HCT116 (cell line): ENCODE measurements at regions not wholly inside any gene's neighbourhood (a gene's known extent, or its start where the extent isn't known, plus 50 kb on each side); places are given as distances from the start of the nearest gene placed in this dataset.

Experiments used
- ATAC-seq: fragments of 200-7000 bp; cut with Tn5 transposase; 2 replicates; pipeline ENCODE4 v1.9.1; 2020; ENCODE audit warnings: mild to moderate bottlenecking, moderate library complexity
- BruUV-seq: library from RNA; stranded (reverse); fragments of 400-500 nt; replicated peaks from 2 replicates; lab custom pipeline; 2021; lab: Mats Ljungman, UMichigan
- CTCF ChIA-PET: fragments of 300-600 bp; sonication (Branson Sonifier 250); formaldehyde crosslinking; loops from one replicate; lab custom pipeline; 2021; ENCODE audit warnings: antibody characterized with exemption; lab: Charles Lee
- POLR2A ChIA-PET: fragments of 300-600, 350-600 bp; sonication (Branson Sonifier 250); formaldehyde crosslinking; loops from one replicate; lab custom pipeline; 2021; ENCODE audit warnings: antibody characterized with exemption; lab: Charles Lee
- RAD21 ChIA-PET, 2 experiments: fragments of 300-600 bp; sonication (Branson Sonifier 250); formaldehyde crosslinking; loops; one replicate each; lab custom pipeline; 2023; ENCODE audit warnings: low total read pairs in 2 of 2; ENCODE audit not compliant: uncharacterized antibody in 2 of 2, unreplicated experiment in 2 of 2, low non-redundant PET in 1 of 2; lab: Charles Lee
- DNase-seq: peaks from one replicate; pipeline ENCODE4 v3.0.0-alpha.2; 2010; ENCODE audit warnings: low read depth, low spot score
- H2AFZ ChIP-seq: fragments of 200-600 bp; shearing (Covaris generic), sonication (generic); 2 replicates; pipeline ENCODE4 v1.6.1; 2017; ENCODE audit warnings: low read depth, mixed run types, mixed read lengths, antibody characterized with exemption, low read length; ENCODE audit not compliant: poor library complexity, severe bottlenecking
- H3K27ac ChIP-seq: 2 replicates; pipeline ENCODE4 v1.5.1; 2012; ENCODE audit warnings: low read depth, low read length
- H3K27me3 ChIP-seq: fragments of 200-600 bp; sonication (generic); 2 replicates; pipeline ENCODE4 v1.6.1; 2016; ENCODE audit warnings: mixed run types, low read length, mixed read lengths; ENCODE audit not compliant: insufficient read depth
- H3K36me3 ChIP-seq, 2 experiments: fragments of 200-500 bp in 1 of 2; fragments of 200-600 bp in 1 of 2; sonication (Bioruptor generic) in 1 of 2; sonication (generic) in 1 of 2; 2 replicates each; pipeline versions ENCODE4 v1.5.1 to v1.6.1; 2014 to 2016; ENCODE audit warnings: low read length in 2 of 2, inconsistent platforms in 1 of 2, mixed read lengths in 1 of 2, mixed run types in 1 of 2; ENCODE audit not compliant: insufficient read depth in 2 of 2, control insufficient read depth in 1 of 2
- H3K4me1 ChIP-seq, 2 experiments: fragments of 200-600 bp in 1 of 2; sonication (generic) in 1 of 2; 2 replicates each; pipeline versions ENCODE4 v1.5.1 to v1.6.1; 2012 to 2017; ENCODE audit warnings: low read length in 2 of 2, inconsistent platforms in 1 of 2, mild to moderate bottlenecking in 1 of 2, mixed read lengths in 1 of 2, mixed run types in 1 of 2, moderate library complexity in 1 of 2; ENCODE audit not compliant: insufficient read depth in 2 of 2, control insufficient read depth in 1 of 2
- H3K4me2 ChIP-seq: fragments of 200-600 bp; sonication (generic); 2 replicates; pipeline ENCODE4 v1.6.1; 2017; ENCODE audit warnings: mixed run types, low read length, mixed read lengths
- H3K4me3 ChIP-seq, 2 experiments: fragments of 200-600 bp in 1 of 2; sonication (generic) in 1 of 2; replicated peaks in 1 of 2; 2 replicates each; pipeline ENCODE4 v1.5.1; 2011 to 2016; ENCODE audit warnings: low read length in 2 of 2, control low read depth in 1 of 2, low read depth in 1 of 2, mild to moderate bottlenecking in 1 of 2, mixed read lengths in 1 of 2, mixed run types in 1 of 2
- H3K79me2 ChIP-seq: fragments of 200-600 bp; sonication (generic); 2 replicates; pipeline ENCODE4 v1.6.1; 2017; ENCODE audit warnings: mild to moderate bottlenecking, mixed run types, low read length, moderate library complexity, mixed read lengths; ENCODE audit not compliant: insufficient read depth
- H3K9ac ChIP-seq: fragments of 200-600 bp; sonication (generic); 2 replicates; pipeline ENCODE4 v1.6.1; 2016; ENCODE audit warnings: low read length, mixed read lengths
- H3K9me2 ChIP-seq: fragments of 200-600 bp; sonication (generic), shearing (Covaris generic); 2 replicates; pipeline ENCODE4 v1.6.1; 2017; ENCODE audit warnings: mixed run types, mild to moderate bottlenecking, moderate library complexity; ENCODE audit not compliant: insufficient read depth
- H3K9me3 ChIP-seq, 2 experiments: fragments of 200-500 bp in 1 of 2; fragments of 200-600 bp in 1 of 2; sonication (Bioruptor generic) in 1 of 2; sonication (generic) in 1 of 2; 2 replicates each; pipeline ENCODE4 v1.6.1; 2014 to 2017; ENCODE audit warnings: low read length in 2 of 2, mixed read lengths in 2 of 2, inconsistent platforms in 1 of 2, low read depth in 1 of 2, mild to moderate bottlenecking in 1 of 2, mixed run types in 1 of 2, moderate library complexity in 1 of 2; ENCODE audit not compliant: control insufficient read depth in 1 of 2, insufficient read depth in 1 of 2
- H4K20me1 ChIP-seq: fragments of 200-600 bp; sonication (generic), shearing (Covaris generic); 2 replicates; pipeline ENCODE4 v1.6.1; 2017; ENCODE audit warnings: mixed run types, mild to moderate bottlenecking, moderate library complexity; ENCODE audit not compliant: insufficient read depth
- EZH2 ChIP-seq: fragments of 200-600 bp; sonication (generic); IDR thresholded peaks from 2 replicates; pipeline ENCODE4 v1.6.1; 2017; ENCODE audit warnings: antibody characterized with exemption, mixed run types
- EZH2phosphoT487 ChIP-seq: fragments of 200-600 bp; IDR thresholded peaks from 2 replicates; pipeline ENCODE4 v1.6.1; 2018; ENCODE audit warnings: antibody characterized with exemption, borderline replicate concordance
- FOSL1 ChIP-seq: IDR thresholded peaks from 2 replicates; pipeline ENCODE4 v1.6.1; 2012; ENCODE audit warnings: low read depth
- POLR2A ChIP-seq: IDR thresholded peaks from 2 replicates; pipeline ENCODE4 v1.7.0; 2011; ENCODE audit warnings: borderline replicate concordance; ENCODE audit not compliant: insufficient read depth, insufficient read length; ENCODE audit errors: extremely low read depth
- POLR2AphosphoS5 ChIP-seq: IDR thresholded peaks from 2 replicates; pipeline ENCODE4 v1.6.1; 2011; ENCODE audit warnings: mild to moderate bottlenecking, low read depth, low read length, moderate library complexity
- YY1 ChIP-seq: IDR thresholded peaks from 2 replicates; pipeline ENCODE4 v1.6.1; 2011; ENCODE audit warnings: low read length, low read depth, moderate library complexity, mild to moderate bottlenecking; ENCODE audit not compliant: insufficient replicate concordance; ENCODE audit errors: extremely low read depth
- ZNF274 ChIP-seq: fragments of 200-500 bp; sonication (Bioruptor generic); IDR thresholded peaks from 2 replicates; pipeline ENCODE4 v1.6.1; 2014; ENCODE audit warnings: mild to moderate bottlenecking, low read depth, low read length, inconsistent platforms
- intact Hi-C: fragments of 100-400 bp; cut with micrococcal nuclease; formaldehyde crosslinking; loops from 2 replicates; pipeline ENCODE4 v1.10.0; 2022
- TF ChIP-seq, protein P1 (sequence below): IDR thresholded peaks from 2 replicates; pipeline ENCODE4 v1.6.1; 2012; ENCODE audit warnings: low read depth

DNA sequence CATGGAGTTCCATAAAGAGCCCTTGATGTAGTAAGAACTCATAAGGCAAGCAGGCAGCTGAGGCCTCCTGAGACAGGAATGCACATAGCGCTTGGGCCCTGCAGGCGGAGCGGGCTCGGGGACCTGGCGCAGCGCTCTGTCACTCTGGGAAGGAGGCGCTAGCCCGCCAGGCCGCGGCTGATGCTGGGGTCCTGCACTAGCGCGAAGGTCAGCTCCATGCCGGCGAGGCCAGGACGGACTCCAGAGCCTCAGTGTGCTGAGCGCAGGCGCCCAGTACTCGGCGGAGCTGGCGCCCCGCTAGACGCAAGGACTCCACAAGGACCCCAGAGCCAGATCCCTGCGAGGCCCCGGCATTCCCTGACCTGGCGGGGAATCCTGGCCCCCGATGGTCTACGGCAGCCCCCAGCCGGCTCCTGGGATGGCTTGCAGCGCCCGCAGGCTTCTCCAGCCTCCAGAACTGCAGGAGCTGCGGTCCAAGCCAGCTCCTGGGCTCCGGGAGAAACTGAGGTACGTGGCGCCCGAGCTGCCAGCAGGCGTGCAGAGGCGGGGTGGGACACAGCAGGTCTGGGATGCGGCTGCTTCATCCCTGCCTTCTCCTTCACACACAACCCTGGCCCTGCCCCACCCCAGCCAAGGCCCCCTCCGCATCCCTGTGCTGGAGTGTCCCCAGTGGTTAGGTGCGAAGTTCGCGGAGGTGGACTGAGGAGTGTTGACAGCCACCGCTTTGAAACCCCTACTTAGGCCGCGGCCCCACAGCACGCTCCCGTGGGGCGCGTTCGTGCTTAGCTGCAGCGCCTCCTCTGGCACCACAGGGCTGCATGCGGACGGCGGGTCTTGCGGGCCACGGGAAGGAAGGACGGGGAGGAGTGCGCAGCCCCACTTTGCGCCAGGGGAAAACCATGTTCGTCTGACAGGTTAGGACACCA is 761.5 kb upstream of the POM121L12 start:
- DNase-seq: no peak
- H3K9me3 ChIP-seq: peaks cover 4% of the 10 kb centered on the region in 2 experiments; a peak in 2 of 4 replicates
- no peaks in the 10 kb centered on the region for H3K79me2 ChIP-seq
- H3K4me3 ChIP-seq: no peak overlapping the region
- BruUV-seq: no TSS peak
- intact Hi-C loops: no loop called here
- no peaks in the 10 kb centered on the region for H3K27me3 ChIP-seq
- no peak overlapping the region for H2AFZ ChIP-seq
- TF ChIP-seq EZH2: no peak
- no peak for TF ChIP-seq POLR2AphosphoS5
- no peak for TF ChIP-seq YY1
- TF ChIP-seq, protein P1, sequence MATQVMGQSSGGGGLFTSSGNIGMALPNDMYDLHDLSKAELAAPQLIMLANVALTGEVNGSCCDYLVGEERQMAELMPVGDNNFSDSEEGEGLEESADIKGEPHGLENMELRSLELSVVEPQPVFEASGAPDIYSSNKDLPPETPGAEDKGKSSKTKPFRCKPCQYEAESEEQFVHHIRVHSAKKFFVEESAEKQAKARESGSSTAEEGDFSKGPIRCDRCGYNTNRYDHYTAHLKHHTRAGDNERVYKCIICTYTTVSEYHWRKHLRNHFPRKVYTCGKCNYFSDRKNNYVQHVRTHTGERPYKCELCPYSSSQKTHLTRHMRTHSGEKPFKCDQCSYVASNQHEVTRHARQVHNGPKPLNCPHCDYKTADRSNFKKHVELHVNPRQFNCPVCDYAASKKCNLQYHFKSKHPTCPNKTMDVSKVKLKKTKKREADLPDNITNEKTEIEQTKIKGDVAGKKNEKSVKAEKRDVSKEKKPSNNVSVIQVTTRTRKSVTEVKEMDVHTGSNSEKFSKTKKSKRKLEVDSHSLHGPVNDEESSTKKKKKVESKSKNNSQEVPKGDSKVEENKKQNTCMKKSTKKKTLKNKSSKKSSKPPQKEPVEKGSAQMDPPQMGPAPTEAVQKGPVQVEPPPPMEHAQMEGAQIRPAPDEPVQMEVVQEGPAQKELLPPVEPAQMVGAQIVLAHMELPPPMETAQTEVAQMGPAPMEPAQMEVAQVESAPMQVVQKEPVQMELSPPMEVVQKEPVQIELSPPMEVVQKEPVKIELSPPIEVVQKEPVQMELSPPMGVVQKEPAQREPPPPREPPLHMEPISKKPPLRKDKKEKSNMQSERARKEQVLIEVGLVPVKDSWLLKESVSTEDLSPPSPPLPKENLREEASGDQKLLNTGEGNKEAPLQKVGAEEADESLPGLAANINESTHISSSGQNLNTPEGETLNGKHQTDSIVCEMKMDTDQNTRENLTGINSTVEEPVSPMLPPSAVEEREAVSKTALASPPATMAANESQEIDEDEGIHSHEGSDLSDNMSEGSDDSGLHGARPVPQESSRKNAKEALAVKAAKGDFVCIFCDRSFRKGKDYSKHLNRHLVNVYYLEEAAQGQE: no peak
- no peak for TF ChIP-seq ZNF274
- no peak for TF ChIP-seq EZH2phosphoT487
- no peak for TF ChIP-seq FOSL1
- no peak for TF ChIP-seq POLR2A
- TF ChIP-seq, all 23 proteins: peak for 0
- Histone ChIP-seq H3K4me2 (no peak overlapping the region), H3K9me2 (no peaks in the 10 kb centered on the region), H3K9ac (no peak overlapping the region), H4K20me1 (no peaks in the 10 kb centered on the region), H3K4me1 (no peaks in the 10 kb centered on the region), H3K27ac (no peak overlapping the region), H3K36me3 (no peaks in the 10 kb centered on the region)
- ATAC-seq: no peak
- POLR2A ChIA-PET: no interaction called here
- CTCF ChIA-PET: no interaction called here
- RAD21 ChIA-PET: no interaction called here
